Left ventricle myocardium superior (tissue), 1 donor: ENCODE measurements at regions not wholly inside any gene's neighbourhood (a gene's known extent, or its start where the extent isn't known, plus 50 kb on each side); places are given as distances from the start of the nearest gene placed in this dataset.

ENCODE experiments used
- ATAC-seq: fragments of 200-7000 bp; cut with Tn5 transposase; one replicate; pipeline ENCODE4 v1.9.1; 2020; ENCODE audit warnings: mild to moderate bottlenecking, moderate library complexity
- DNase-seq: peaks from one replicate; pipeline ENCODE4 v3.0.0-alpha.2; 2020
- intact Hi-C: fragments of 100-400 bp; cut with micrococcal nuclease; formaldehyde crosslinking; loops from one replicate; pipeline ENCODE4 v1.11.0; 2022
- donor health status: DM: no; HTN: yes; CAD: no; lungs with severe emphysema.

- intact Hi-C loops, result no loop called here
- DNase-seq, result no peak
- no peak for ATAC-seq
Measured at GRCh38 chr5:59988396-59988795, 94.9 kb upstream of the PDE4D start.

GRCh38 chr5:59976342-59976741 lies 82.8 kb upstream of the PDE4D start:
- DNase-seq, result no peak
- intact Hi-C loops, result no loop called here
- no peak for ATAC-seq

- no peak for ATAC-seq
- no peak for DNase-seq
- intact Hi-C loops, result no loop called here
Measured at GRCh38 chr5:59972043-59972442, 78.5 kb upstream of the PDE4D start.

- intact Hi-C loops, result no loop called here
Measured at GRCh38 chr5:59959330-59959729, 65.8 kb upstream of the PDE4D start.

GRCh38 chr5:59956130-59956783 lies 62.7 kb upstream of the PDE4D start:
- intact Hi-C loops, result no loop called here
- DNase-seq, result no peak
- ATAC-seq, result no peak

More at GRCh38 chr5:59959330-59959729, 65.8 kb upstream of the PDE4D start:
- DNase-seq (no peak), ATAC-seq (no peak)

- ATAC-seq (no peak), DNase-seq (no peak)
- intact Hi-C loops, result no loop called here
Measured at GRCh38 chr5:59955241-59955640, 61.7 kb upstream of the PDE4D start.

DNA sequence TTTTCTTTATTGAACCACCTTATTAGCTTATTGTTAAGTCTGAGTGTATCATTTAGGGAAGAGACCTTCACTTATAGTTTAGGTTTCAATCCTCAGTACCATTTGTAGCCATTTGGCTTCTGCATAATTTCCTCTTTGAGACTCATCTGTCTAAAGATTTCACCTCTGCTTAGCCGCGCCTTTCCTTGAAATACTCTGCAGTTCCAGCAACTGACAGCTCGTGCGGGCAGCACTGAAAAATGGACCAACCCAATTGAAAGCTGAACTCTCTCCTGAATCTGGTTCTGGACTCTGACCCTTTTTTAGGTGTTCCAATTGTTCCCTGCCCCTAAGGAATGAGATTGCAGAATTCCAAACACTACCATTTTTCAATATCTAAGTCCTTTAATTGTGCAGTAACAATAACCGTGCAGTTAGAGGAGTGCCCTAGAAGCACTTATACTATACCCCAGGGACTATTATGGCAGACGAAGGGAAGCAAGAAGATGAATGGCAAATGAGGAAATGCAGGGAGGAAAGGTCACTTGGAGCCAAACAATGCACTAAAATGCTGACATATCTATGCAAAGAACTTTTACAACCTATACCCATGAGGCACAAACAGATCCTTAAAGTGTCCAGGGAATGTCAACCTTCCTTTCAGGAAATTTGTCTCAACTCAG lies 50.1 kb upstream of the PDE4D start:
- intact Hi-C loops, result no loop called here
- no peak for ATAC-seq
- DNase-seq, result no peak
